Neural cell (in vitro differentiated cells): ENCODE measurements at regions not wholly inside any gene's neighbourhood (a gene's known extent, or its start where the extent isn't known, plus 50 kb on each side); places are given as distances from the start of the nearest gene placed in this dataset.

Source experiments
- POLR2AphosphoS5 ChIP-seq: IDR thresholded peaks from 2 replicates; pipeline ENCODE4 v1.6.1; 2012
- TAF1 ChIP-seq: IDR thresholded peaks from 2 replicates; pipeline ENCODE4 v1.6.1; 2012; ENCODE audit warnings: low read depth

GRCh38 chr3:191699546-191699945 lies 238.6 kb downstream of the PYDC2 start:
- TF ChIP-seq TAF1 (no peak), POLR2AphosphoS5 (no peak)
